Stimulated activated CD4-positive, alpha-beta T cell treated with anti-CD3 and anti-CD28 coated beads, Interleukin-12 subunit alpha, Interleukin-12 subunit beta, amount 100 ng/mL, for 48 hours (primary cell): ENCODE measurements at regions not wholly inside any gene's neighbourhood (a gene's known extent, or its start where the extent isn't known, plus 50 kb on each side); places are given as distances from the start of the nearest gene placed in this dataset.
"Not testable (repeated sequence)": the region's sequence is repeated elsewhere in the genome, so short reads cannot be mapped to it uniquely, and the experiment has no call there.

Experiments
- DNase-seq, 3 donors: peaks; one replicate each; pipeline ENCODE4 v3.0.0-alpha.2; 2020; ENCODE audit warnings: low read depth in 2 of 3, low spot score in 1 of 3

DNA sequence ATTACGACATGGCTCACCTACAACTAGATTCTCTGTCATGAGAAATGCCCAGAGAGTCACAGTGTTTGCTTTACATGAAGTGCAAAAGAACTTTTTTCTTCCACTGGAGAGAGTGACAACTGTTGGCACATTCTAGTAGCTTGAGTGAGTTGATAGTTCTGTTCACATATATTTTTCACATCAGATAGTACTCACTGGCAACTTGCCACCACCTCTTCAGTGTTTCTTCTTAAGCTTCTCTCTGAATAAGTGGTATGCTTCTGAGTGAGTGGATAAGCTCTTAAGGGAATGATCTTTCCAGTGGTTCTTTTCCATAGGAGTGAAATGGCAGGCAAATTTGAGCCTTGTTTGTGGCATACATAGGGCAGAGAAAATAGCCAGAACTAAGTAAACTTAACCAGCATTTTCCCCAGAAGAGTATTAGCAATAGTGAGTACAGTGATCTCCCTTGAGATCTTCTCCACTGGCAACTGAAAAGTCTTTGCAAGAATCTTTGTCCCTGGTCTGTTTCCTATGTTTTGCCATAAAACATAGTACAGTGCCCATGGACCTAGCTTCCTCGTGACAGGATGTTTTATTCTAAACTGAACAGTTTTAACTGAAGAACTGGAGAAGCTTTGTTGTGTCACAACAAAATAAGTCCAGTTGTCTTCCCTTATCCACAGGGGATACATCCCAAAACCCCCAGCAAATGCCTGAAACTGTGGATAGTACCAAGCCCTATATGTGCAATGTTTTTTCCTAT lies 125.4 kb upstream of the CDK13 start:
- no peak for DNase-seq

DNA sequence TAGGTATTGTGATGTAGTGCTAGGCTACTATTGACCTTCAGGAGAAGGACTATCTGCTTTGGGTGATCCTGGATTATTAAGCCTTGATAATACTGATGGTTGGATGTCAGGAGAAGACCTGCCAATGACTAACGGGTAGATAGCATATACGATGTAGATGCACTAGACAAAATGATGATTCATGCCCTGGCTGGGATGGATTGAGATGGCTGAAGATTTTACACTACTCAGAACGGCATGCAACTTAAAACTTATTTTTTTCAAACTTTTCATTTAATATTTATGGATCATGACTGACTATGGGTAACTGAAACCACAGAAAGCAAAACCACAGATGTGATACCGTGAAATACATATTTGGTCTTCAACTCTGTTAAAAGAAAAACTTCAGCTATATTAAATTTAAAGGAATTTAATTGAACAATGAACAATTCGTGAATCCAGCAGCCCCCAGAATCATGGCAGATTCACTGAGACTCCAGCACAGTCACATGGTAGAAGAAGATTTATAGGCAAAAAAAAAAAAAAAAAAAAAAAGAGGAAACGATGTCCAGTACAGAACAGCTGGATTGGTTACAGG lies 124.6 kb upstream of the CDK13 start:
- DNase-seq: no peak

DNA sequence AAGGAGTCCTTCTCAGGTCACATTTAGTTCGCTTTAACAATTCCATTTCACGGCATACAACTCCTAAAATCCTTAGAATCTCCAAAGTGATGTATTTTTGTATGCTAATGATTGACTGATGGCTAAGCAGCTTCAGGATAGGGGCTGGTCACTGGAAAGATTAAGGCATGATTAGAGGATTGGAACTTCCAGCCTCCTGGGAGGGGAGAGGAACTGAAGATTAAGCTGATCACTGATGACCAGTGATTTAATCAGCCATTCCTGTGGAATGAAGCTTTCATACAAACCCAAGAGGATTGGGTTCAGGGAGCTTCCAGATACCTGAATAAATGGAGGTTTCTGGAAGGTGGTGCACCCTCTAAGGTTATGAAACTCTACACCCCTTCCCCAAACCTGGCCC lies 123.9 kb upstream of the CDK13 start:
- DNase-seq: no peak

DNA sequence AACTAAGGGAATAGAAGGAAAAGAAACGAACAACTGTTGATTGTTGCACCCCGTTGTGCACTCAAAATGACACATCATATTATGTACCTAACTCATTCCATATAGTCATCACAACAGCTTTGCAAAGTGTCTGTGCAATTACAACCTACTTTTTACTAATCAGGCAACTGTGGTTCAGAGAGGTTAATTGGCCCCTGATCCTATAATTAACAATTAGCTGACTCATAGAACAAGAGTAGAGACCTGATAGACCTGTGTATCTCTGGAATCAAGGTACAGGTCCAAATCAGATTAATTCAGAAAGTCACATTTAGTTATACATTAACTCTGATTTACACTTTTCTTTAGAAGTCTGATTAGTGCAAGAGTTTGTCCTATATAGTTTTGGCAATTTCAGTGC lies 122.5 kb upstream of the CDK13 start:
- no peak for DNase-seq

DNA sequence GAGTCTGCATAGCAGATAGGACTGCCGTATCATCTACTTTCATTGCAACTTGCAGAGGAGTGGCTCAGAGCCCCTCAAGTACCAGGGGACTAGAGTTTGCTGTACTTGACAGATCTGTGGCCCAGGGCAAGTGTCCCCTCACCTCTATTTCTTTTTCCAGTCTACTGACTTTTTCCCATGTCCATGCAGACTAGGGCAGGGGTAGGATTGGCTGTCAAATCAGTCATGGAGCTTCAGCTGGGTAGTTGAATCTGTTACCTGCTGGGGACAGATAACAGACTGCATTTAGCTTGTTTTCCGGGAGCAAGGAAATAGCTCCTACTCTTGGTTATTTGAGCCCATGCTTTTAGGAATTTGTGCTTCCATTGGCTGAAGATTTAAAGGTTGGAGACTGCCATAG lies 121.0 kb upstream of the CDK13 start:
- no peak for DNase-seq

DNA sequence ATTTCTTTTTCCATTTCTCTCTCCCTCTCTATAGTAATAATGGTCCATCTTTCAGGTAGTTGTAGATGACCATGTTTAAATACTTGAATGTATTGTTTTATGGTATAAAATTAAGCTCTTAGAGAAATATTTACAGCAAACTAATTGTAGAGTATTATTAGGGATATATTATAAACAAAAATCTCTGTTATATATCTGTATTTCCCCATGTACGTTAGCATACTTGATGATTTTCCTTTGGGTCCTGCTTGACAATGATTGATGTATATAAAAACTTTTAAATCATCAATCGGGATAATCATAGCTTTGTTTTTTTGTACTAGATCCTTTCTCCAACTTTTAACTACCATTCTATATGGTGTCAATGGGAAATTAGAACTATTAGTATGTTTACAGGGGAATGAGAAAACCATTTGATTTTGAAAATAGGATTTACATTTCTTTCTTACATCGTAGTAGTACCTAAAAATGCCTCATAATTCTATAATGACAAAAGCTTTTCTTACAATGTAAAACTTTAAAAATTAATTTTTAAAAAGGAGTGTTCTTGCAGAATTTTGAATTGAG lies 117.5 kb upstream of the CDK13 start:
- DNase-seq: no peak

DNA sequence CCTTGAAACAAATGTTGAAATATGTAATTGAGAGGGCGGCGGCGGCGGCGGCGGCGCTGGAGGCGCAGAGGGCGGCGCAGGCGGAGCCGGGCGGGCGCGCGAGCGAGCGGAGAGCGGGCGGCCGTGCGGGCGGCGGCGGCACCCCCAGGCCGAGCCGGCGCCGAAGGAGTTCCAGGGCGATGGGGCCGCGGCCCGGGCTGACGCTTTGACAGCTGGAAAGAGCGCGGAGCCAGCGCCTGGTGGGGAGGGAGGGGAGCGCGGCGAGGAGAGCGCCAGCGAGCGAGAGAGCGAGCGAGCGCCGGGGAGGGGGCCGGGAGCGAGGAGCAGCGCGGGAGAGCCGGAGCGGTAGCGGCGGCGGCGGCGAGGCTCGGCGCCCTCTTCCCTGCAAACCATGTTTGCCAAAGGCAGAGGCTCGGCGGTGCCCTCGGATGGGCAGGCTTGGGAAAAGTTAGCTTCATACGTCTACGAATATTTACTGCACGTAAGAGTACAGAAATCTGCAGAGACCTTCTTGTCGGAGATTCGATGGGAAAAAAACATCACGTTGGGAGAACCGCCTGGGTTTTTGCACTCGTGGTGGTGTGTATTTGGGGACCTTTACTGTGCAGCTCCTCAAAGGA lies 116.8 kb upstream of the CDK13 start:
- peak; percentile 22 to 28 (median 24) for DNase-seq

DNA sequence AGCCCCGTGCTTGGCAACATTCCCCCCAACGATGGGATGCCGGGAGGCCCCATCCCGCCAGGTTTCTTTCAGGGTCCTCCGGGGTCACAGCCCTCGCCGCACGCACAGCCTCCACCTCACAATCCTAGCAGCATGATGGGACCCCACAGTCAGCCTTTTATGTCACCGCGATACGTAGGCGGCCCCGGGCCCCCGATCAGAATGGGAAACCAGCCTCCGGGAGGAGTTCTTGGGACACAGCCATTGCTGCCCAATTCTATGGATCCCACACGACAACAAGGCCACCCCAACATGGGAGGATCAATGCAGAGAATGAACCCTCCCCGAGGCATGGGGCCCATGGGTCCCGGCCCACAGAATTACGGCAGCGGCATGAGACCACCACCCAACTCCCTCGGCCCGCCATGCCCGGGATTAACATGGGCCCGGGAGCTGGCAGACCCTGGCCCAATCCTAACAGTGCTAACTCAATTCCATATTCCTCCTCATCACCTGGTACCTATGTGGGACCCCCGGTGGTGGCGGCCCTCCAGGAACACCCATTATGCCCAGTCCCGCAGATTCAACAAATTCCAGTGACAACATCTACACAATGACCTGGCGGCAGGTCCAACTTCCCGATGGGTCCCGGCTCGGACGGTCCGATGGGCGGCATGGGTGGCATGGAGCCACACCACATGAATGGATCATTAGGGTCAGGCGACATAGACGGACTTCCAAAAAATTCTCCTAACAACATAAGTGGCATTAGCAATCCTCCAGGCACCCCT lies 116.0 kb upstream of the CDK13 start:
- DNase-seq: not testable (repeated sequence)

DNA sequence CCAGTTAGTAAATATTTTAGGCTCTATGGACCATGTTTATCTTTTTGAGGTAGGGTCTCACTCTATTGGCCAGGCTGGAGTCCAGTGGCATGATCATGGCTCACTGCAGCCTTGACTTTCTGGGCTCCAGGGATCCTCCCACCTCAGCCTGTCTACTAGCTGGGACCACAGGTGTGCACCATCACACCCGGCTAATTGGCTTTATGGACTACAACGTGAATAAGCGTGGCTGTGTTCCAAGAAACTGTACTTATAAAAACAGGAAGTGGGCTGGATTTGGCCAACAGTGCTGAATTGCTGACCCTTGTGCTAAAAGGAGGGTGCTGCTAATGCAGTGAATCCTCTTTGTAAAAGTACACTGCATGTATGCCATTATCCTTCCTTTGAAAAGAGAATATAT lies 111.7 kb upstream of the CDK13 start:
- no peak for DNase-seq

DNA sequence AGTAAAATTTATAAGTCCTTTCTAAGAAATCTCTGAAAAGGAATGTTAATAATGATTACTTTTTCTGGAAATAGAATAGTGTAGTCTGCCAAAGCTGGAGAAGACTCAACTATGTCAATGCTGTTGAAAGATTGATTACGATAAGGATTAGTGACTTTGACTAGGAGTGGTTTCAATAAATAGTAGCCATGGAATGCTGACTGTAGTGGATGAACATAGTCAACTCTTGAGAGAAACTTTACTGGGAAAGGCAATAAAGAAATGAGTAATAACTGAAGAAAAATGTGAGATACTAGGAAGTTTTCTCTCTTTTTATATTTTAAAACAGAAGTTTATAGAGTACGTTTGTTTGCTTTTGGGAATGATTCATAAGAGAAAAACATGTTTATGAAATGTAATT lies 105.0 kb upstream of the CDK13 start:
- no peak for DNase-seq

DNA sequence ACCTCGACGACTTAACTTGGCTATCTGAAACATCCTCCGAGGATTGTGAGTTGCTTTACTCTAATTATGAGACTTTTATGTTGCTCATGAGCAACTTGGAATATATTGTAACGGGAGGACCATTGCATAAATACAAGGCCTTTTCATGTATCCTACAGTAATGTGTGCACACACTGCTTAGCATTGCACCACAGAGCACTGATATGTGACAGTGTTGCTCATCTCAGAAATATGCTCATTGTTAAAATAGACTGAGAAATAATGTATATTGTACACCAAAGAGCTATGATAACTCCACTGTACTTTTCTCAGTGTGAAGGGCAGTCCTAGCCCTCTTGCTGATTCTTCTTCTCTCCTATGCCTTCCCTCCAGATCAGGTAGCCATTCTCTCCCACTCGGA lies 102.8 kb upstream of the CDK13 start:
- DNase-seq: no peak

DNA sequence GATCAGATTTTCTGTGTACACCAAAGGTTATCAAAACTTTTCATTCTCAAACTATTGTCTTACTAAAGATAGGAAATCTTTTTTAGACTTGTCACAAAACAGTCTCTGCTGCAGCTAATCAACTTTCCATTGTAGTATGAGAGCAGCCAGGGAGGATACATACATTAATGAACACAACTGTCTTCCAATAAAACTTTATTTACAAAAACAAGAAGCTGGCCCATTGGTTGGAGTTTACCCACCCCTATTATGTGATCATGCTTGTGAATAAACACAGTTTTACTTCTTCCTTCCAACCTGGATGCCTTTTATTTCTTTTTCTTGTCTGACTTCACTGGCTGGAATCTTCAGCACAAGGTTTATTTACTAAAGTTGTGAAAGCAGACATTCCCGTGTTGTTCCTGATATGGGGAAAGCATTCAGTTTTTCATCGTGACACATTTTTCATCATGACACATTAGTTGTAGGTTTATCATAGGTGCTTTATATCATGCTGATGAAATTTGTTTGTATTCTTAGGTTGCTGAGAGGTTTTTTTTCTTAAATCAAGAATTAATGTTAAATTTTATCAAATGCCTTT lies 98.5 kb upstream of the CDK13 start:
- no peak for DNase-seq

DNA sequence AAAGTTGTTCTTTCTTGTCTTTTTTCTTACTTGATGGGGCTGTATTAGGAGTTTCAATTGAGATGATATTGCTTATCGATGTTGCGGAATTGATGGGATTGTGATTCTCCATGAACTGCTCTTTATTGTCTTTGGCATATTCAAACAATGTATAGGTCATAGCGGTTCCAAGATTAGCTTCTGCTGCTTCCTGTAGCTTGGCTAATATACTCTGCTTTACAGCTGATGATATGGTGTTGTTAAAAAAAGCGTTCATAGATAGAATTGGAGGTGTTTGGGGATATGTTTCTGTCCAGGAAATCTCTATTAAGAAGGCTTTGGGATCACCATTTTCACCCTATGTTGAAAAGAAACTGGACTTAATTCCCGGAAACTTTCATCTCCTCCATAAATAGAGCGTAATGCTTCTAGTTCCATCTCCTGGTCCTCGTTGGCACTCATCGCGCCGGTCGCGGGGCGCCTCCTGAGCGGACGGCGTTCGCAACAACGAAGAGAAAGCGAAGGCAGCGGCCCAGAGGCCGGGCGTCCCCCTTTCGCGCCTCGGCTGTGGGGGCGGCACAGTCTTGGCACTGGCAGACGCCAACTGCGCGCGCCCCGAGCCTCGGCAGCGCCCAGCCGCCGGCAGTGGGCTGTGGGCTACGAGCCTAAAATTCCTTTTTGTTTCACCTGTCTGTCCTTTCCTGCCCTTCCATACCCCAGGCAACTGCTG lies 95.3 kb upstream of the CDK13 start:
- not testable (repeated sequence) for DNase-seq

DNA sequence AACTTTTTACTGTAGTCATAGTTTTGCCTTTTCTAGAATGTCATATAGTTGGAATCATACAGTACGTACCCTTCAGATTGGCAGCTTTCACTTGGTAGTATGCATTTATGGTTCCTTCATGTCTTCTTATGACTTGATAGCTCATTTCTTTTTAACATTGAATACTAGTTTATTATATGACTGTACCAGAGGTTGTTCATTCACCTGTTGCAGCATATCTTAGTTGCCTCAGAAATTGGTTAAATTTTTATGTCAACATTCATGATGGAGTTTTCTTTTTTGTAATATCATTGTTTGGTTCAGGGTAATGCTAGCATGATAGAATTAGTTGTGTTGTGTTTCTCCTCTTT lies 94.8 kb upstream of the CDK13 start:
- no peak for DNase-seq

DNA sequence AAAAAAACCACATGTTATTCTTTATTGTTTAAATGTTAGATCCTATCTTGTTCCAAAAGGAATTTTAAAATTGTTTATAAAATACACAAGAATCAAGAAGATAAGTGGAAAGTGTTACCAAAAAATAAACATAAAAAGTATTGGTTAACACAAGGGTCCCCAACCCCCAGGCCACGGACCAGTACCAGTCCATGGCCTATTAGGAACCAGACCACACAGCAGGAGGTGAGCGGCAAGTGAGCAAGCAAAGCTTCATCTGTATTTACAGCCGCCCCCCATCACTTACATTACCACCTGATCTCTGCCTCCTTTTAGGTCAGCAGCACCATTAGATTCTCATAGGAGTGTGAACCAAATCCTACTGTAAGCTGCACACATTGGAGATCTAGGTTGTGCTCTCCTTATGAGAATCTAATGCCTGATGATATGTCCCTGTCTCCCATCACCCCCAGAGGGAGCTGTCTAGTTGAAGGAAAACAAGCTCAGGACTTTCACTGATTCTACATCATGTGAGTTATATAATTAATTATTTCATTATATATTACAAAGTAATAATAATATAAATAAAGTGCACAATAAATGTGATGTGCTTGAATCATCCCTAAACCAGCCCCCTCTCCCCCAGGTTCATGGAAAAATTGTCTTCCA lies 86.3 kb upstream of the CDK13 start:
- not testable (repeated sequence) for DNase-seq

DNA sequence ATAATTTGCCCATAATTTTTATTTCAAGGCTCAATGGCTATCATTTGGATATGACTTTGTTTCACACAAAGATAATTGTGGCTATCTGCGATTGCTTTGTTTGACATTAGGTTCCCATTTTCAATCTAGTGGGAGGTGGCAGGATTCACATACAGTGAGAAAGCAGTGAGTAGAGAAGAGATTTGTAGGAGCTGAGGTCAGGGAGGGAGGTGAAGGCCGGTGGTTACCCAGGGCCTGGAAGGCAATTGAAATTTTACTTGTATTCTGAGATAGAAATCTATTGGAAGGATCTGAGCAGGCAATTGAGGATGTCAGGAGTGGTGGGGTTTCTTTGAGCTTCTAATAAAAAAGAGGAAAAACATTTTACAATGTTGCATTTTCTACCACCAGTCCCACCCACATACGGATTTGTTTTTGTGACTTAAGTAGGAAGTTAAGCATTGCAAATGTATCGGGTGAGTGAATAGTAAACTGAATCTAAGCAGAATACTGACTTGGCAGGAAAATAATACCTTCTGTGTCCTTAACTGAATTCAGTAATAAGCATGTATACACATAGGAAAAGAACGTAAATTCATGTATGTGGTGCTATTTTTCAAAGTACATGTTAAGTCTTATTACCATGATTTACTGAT lies 80.1 kb upstream of the CDK13 start:
- not testable (repeated sequence) for DNase-seq

DNA sequence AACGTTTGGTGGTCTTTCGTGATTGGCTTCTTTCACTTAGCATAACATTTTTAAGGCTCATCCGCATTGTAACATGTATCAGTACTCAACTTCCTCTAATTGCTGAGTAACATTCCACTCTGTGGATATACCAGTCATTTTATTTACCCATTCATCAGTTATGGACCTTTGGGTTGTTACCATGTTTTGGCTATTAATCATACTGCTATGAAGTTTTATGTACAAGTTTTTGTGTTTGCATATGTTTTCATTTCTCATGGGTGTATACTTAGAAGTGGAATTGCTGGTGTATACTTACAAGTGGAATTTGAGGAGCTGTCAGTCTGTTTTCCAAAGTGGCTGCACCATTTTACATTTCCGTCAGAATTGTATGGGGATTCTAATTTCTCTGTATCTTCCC lies 78.4 kb upstream of the CDK13 start:
- DNase-seq: not testable (repeated sequence)

DNA sequence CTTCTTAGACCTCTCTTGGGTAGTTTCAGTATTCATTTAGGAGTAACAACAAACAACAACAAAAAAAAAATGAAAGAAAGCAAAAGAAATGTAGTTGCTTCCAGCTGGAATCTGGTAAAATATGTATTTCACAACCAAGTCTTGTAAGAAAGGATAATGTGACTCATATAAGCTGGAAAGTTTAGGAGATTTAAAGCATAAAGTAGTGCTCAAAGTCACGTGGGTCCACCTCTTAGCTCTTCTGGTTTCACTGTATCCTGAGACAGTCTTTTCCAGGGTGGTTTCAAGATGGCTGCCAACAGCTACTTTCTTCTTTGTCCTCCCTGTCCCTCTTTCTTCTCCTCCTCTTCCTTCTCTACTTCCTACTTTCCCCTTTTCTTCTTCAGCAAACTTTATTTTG lies 69.5 kb upstream of the CDK13 start:
- no peak for DNase-seq

DNA sequence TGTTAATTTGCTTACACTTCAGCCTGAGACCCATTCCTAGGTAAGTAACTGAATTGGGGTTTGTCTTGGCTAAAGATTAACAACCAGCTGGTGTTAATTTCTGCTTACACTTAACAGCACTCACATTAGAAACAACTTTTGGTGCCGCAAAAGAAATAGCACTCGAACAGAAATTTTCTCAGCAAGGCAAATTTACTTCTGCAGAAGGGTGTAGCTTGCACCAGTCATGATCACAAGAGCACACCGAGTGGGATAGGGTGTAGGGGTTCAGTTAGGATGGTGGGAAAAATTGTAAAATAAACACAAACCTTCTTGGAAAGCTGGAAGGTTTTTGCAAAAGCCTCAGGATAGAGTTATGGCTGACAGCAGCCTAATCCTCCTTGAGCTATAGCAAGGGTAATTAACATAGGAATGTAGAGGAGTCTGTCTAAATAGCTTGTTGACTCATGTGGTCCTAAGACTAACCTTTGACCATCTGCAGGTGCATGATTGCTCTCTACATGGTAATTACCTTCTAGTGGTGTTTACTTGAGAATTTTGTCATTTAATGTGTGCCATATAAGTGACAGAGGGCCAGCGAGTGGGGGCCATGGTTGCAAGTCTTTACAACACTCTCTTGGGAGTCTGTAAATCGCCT lies 67.8 kb upstream of the CDK13 start:
- no peak for DNase-seq
